Gastroesophageal sphincter (tissue), 3 donors: ENCODE measurements at regions not wholly inside any gene's neighbourhood (a gene's known extent, or its start where the extent isn't known, plus 50 kb on each side); places are given as distances from the start of the nearest gene placed in this dataset.

ENCODE experiments used
- EP300 ChIP-seq: sonication (generic); formaldehyde crosslinking; IDR thresholded peaks from one replicate; pipeline ENCODE4 v1.6.1; 2017; ENCODE audit warnings: antibody characterized with exemption, mild to moderate bottlenecking
- POLR2A ChIP-seq, 2 donors: fragments of 450-650 bp; IDR thresholded peaks; one replicate each; pipeline ENCODE4 v1.6.1; 2017; ENCODE audit warnings: antibody characterized with exemption in 2 of 2, mild to moderate bottlenecking in 2 of 2, moderate library complexity in 1 of 2
- POLR2AphosphoS5 ChIP-seq: sonication (generic); formaldehyde crosslinking; IDR thresholded peaks from one replicate; pipeline ENCODE4 v1.6.1; 2017; ENCODE audit warnings: antibody characterized with exemption
- TF ChIP-seq, protein P1 (sequence below), 4 experiments: fragments of 200-600 bp in 2 of 4; fragments of 450-650 bp in 2 of 4; sonication (generic) in 1 of 4; IDR thresholded peaks; one replicate each; pipeline ENCODE4 v1.5.1; 2017 to 2019; ENCODE audit warnings: antibody characterized with exemption in 4 of 4, mild to moderate bottlenecking in 2 of 4, moderate library complexity in 2 of 4

DNA sequence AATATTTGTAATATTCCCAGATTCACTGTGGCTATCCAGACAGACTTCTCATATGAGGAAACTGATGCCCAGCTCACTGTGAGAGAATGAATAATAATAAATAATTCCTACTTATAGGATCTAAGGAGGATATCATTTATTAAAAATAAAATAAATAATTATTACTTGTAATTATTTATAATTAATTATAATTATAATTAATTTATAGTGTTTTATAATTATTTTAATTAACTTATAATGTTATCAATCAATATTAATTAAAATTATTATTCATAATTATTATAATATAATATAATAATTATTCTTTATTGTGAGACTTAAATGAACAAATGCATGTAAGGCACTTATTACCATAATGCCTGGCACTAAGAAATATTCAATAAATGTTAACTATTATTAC lies 192.8 kb downstream of the GALC start:
- TF ChIP-seq POLR2A (IDR thresholded peaks at IDR 0.05) = no peak
- TF ChIP-seq, protein P1, sequence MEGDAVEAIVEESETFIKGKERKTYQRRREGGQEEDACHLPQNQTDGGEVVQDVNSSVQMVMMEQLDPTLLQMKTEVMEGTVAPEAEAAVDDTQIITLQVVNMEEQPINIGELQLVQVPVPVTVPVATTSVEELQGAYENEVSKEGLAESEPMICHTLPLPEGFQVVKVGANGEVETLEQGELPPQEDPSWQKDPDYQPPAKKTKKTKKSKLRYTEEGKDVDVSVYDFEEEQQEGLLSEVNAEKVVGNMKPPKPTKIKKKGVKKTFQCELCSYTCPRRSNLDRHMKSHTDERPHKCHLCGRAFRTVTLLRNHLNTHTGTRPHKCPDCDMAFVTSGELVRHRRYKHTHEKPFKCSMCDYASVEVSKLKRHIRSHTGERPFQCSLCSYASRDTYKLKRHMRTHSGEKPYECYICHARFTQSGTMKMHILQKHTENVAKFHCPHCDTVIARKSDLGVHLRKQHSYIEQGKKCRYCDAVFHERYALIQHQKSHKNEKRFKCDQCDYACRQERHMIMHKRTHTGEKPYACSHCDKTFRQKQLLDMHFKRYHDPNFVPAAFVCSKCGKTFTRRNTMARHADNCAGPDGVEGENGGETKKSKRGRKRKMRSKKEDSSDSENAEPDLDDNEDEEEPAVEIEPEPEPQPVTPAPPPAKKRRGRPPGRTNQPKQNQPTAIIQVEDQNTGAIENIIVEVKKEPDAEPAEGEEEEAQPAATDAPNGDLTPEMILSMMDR (IDR thresholded peaks at IDR 0.05) = no peak
- TF ChIP-seq POLR2AphosphoS5 = no peak
- TF ChIP-seq EP300 = no peak
